Mucosa of descending colon (tissue), 3 donors: ENCODE measurements at regions not wholly inside any gene's neighbourhood (a gene's known extent, or its start where the extent isn't known, plus 50 kb on each side); places are given as distances from the start of the nearest gene placed in this dataset.

Experiments used
- ATAC-seq: fragments of 200-7000 bp; cut with Tn5 transposase; one replicate; pipeline ENCODE4 v1.9.1; 2020; ENCODE audit warnings: mild to moderate bottlenecking, moderate library complexity
- DNase-seq, 3 donors: peaks; one replicate each; pipeline ENCODE4 v3.0.0-alpha.2; 2020
- H3K36me3 ChIP-seq: fragments of 200-600 bp; one replicate; pipeline ENCODE4 v1.8.0; 2021; ENCODE audit warnings: low read depth, mild to moderate bottlenecking
- H3K4me1 ChIP-seq: fragments of 200-600 bp; one replicate; pipeline ENCODE4 v1.8.0; 2021; ENCODE audit warnings: low read depth, mild to moderate bottlenecking
- H3K4me3 ChIP-seq: fragments of 200-600 bp; one replicate; pipeline ENCODE4 v1.8.0; 2021; ENCODE audit warnings: mild to moderate bottlenecking
- H3K9me3 ChIP-seq: fragments of 200-600 bp; one replicate; pipeline ENCODE4 v1.8.0; 2021; ENCODE audit warnings: mild to moderate bottlenecking
- CTCF ChIP-seq: fragments of 200-600 bp; IDR thresholded peaks from one replicate; pipeline ENCODE4 v1.8.0; 2022; ENCODE audit warnings: antibody characterized with exemption, mild to moderate bottlenecking
- intact Hi-C, 2 donors: fragments of 100-400 bp; cut with DNase I in 1 of 2; cut with micrococcal nuclease in 1 of 2; formaldehyde crosslinking; loops; one replicate each; pipeline versions ENCODE4 v1.11.0 to v1.11.1; 2022; cut with DNase I, micrococcal nuclease
- donor health status: DM: no; HTN: no; CAD: no; lungs with moderate emphysema.
- donor health status: DM: no; HTN: no; CAD: no.
- donor health status: DM: no; HTN: yes; CAD: no.

DNA sequence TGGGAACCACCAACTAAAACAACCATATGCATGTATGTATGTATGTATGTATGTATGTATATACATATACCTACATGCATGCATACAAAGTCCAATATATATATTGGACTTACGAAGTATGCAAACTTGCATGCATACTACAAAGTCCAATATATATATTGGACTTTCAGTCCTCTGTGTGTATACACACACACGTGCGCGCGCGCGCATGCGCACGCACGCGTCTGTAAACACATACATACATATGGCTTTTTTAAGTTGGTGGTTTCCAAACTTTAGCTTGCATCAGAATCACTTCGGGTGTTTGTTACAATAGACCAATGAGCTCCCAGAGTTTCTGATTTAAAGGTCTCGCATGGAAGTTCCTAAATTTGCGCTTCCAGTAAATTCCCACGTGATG, 197.5 kb upstream of the C1orf87 start:
- intact Hi-C loops: no loop called here
- H3K9me3 ChIP-seq: no peaks in the 10 kb centered on the region
- no peaks in the 10 kb centered on the region for H3K36me3 ChIP-seq
- DNase-seq (no peak), ATAC-seq (no peak)
- no peaks in the 10 kb centered on the region for H3K4me1 ChIP-seq
- TF ChIP-seq CTCF: no peak
- H3K4me3 ChIP-seq: no peak overlapping the region

DNA sequence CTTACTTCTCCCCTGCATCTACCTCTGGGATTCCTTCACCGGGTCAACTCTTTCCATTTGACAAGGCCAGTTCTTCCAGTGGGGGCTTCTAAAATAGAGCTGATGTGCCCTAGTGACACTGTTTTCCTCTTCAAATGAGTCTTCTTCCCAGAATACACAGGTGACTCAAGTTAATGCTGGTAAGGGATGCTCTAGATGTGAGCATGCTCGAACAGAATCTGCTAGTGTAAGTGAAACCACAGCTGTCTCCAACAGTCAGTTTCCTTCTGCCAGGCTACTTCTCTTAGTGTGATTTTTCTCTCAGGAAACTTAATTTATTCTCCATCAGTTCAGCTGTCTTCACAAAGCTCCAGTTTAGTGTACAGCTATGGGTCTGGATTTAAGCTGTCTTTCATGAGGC, 194.9 kb upstream of the C1orf87 start:
- no peaks in the 10 kb centered on the region for H3K4me1 ChIP-seq

DNA sequence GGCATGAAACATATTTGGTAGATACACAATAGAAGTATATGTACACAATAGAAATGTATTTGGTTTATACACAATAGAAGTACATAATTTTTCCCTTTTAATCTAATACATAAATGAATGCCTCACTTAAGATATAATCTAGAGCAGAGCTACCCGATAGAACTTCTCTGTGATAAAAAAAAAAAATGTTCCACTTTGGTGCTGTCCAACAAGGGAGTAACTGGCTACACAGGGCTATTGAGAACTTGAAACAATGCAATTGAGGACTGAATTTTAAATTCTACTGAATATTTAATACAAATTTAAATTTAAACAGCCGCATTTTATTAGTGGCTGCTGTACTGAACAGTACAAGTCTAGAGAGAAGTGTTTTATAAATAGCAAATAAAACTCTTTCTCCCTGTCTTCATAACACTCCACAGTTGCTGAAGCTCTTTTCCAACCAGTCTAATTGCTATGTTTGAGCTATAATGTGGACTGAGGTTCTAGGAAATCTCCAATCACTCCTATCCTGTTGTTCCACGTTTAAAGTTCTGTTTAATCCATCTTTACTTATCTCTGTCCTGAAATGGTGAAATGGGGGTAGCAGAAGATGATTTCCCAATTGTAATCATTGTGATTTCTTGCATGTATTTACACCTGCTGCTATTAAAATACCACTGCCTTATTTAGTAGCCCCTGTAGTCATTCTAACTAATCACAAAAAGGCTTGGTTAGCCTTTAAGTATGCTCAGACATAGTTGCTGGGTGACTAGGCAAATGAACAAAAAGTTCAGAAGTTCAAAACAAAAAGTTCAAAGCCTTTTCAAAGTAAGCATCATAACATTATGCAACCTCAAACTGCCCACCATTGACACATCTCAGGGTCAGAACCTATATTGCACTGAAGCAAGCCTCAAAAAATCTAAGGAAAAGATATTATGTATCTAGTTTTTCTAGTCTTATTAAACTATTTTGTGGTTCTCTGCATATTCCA, 192.3 kb upstream of the C1orf87 start:
- Histone ChIP-seq H3K4me3 (no peak overlapping the region), H3K9me3 (no peaks in the 10 kb centered on the region), H3K36me3 (no peaks in the 10 kb centered on the region), H3K4me1 (no peaks in the 10 kb centered on the region)
- DNase-seq: no peak
- TF ChIP-seq CTCF: no peak
- intact Hi-C loops: no loop called here
- ATAC-seq: no peak

More for the DNA sequence above, 194.9 kb upstream of the C1orf87 start:
- intact Hi-C loops: no loop called here
- ATAC-seq (no peak), DNase-seq (no peak)
- H3K4me3 ChIP-seq: no peak overlapping the region
- no peak for TF ChIP-seq CTCF
- H3K9me3 ChIP-seq: no peaks in the 10 kb centered on the region
- no peaks in the 10 kb centered on the region for H3K36me3 ChIP-seq

GRCh38 chr1:60262701-60263100, 189.1 kb upstream of the C1orf87 start:
- ATAC-seq (no peak), DNase-seq (no peak)
- Histone ChIP-seq H3K36me3 (no peaks in the 10 kb centered on the region), H3K4me3 (no peak overlapping the region), H3K4me1 (no peaks in the 10 kb centered on the region), H3K9me3 (no peaks in the 10 kb centered on the region)
- TF ChIP-seq CTCF: no peak
- intact Hi-C loops: no loop called here

GRCh38 chr1:60257531-60257930, 184.0 kb upstream of the C1orf87 start:
- TF ChIP-seq CTCF: no peak
- DNase-seq (no peak), ATAC-seq (no peak)
- Histone ChIP-seq H3K4me3 (no peak overlapping the region), H3K4me1 (no peaks in the 10 kb centered on the region), H3K36me3 (no peaks in the 10 kb centered on the region), H3K9me3 (no peaks in the 10 kb centered on the region)
- intact Hi-C loops: no loop called here
